ENCODE measurements at regions not wholly inside any gene's neighbourhood (a gene's known extent, or its start where the extent isn't known, plus 50 kb on each side); places are given as distances from the start of the nearest gene placed in this dataset.

DNA sequence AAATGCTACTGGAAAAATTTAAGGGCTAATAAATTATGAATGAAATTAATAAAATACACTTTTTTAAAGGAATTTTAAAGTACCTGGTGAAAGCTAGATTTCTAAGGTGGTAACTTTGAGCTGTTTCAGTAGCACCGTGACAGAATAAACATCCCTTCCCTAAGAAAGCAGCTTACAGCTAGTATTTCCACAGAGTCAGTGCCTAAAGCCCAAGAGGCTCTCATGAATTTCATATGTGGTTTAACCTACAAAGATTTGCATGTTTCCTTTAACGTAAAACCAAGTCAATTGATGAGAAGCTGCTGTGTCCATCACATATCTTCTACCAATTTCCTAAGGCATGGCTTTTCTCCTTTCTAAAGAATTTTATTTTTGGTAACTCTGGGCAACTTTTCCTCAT, 56.8 kb downstream of the IFNG start:
- H3K27me3 Mint-ChIP-seq: no peaks in the 10 kb centered on the region
- no peaks in the 10 kb centered on the region for H3K9me3 Mint-ChIP-seq
- Histone ChIP-seq H3K27ac (ENCODE audit: low read depth, low read length) (no peak overlapping the region), H3K4me1 (ENCODE audit: insufficient read depth, low read length) (no peaks in the 10 kb centered on the region), H3K9me3 (ENCODE audit: low read length) (no peaks in the 10 kb centered on the region), H3K27me3 (ENCODE audit: insufficient read depth, low read length, poor library complexity, severe bottlenecking) (no peaks in the 10 kb centered on the region), H3K4me3 (ENCODE audit: low read length) (no peak overlapping the region), H3K36me3 (ENCODE audit: insufficient read depth, low read length) (no peaks in the 10 kb centered on the region)
- no peak overlapping the region for H3K4me3 Mint-ChIP-seq
- ChIA-PET POLR2A (no interaction called here), CTCF (interaction anchor here (0.9 kb wide), 1 partner anchor 56 kb away, joined by 3 read pairs; no protein-coding TSS in a partner anchor)
- H3K4me1 Mint-ChIP-seq: peaks cover 0 to 2% (median 0%) of the 10 kb centered on the region in 3 donors
- no peaks in the 10 kb centered on the region for H3K36me3 Mint-ChIP-seq
- no peak for DNase-seq
- H3K27ac Mint-ChIP-seq: no peak overlapping the region

DNA sequence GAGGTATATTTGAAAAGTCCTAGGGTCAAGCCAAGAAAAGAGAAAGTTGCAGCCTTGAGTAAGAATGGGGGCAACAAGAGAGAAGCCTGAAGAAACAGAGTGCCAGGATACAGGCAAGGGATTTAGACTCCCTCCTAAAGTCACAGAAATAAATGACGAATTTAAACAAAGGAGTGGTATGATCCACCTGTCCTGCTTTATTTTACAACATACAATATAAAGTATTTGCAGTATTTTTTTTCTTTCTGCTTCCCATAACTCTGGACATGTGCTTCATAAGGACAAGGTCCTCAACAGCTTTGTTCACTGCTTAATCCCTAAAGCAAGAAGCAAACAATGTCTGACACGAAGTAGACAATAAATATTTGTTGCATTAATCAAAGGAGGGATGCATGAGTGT, 57.4 kb downstream of the IFNG start:
- no peaks in the 10 kb centered on the region for H3K4me1 ChIP-seq (ENCODE audit: insufficient read depth, low read length)
- H3K9me3 Mint-ChIP-seq: no peaks in the 10 kb centered on the region
- H3K27me3 ChIP-seq (ENCODE audit: insufficient read depth, low read length, poor library complexity, severe bottlenecking): no peaks in the 10 kb centered on the region
- no peaks in the 10 kb centered on the region for H3K27me3 Mint-ChIP-seq
- no peak overlapping the region for H3K4me3 Mint-ChIP-seq
- H3K27ac ChIP-seq (ENCODE audit: low read depth, low read length): no peak overlapping the region
- no peaks in the 10 kb centered on the region for H3K9me3 ChIP-seq (ENCODE audit: low read length)
- CTCF ChIA-PET: interaction anchor here (0.9 kb wide), 1 partner anchor 57 kb away, joined by 3 read pairs; no protein-coding TSS in a partner anchor
- no peak overlapping the region for H3K27ac Mint-ChIP-seq
- no peaks in the 10 kb centered on the region for H3K36me3 Mint-ChIP-seq
- H3K4me1 Mint-ChIP-seq: no peaks in the 10 kb centered on the region
- POLR2A ChIA-PET: no interaction called here
- H3K36me3 ChIP-seq (ENCODE audit: insufficient read depth, low read length): no peaks in the 10 kb centered on the region
- no peak overlapping the region for H3K4me3 ChIP-seq (ENCODE audit: low read length)
- no peak for DNase-seq

DNA sequence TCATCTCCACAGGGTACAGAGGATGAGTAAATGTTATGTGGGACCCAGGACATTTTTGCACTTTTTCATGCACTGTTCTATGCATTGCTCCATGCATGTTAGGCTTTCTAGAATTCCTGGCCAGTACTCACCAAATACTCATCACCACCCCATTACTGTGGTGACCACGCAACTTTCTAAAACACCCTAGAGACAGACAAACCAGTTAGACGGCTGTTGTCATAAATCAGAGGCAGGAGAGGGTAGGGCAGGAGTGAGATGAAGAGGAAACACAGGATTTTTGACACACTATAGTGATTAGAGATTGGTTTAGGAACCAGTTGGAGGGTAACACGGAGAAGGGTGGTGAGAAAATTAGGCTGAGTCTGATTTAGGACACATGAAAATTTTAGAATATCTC, 59.3 kb downstream of the IFNG start:
- Histone ChIP-seq H3K36me3 (ENCODE audit: insufficient read depth, low read length) (no peaks in the 10 kb centered on the region), H3K4me1 (ENCODE audit: insufficient read depth, low read length) (no peaks in the 10 kb centered on the region), H3K27ac (ENCODE audit: low read depth, low read length) (no peak overlapping the region), H3K9me3 (ENCODE audit: low read length) (no peaks in the 10 kb centered on the region), H3K27me3 (ENCODE audit: insufficient read depth, low read length, poor library complexity, severe bottlenecking) (no peaks in the 10 kb centered on the region), H3K4me3 (ENCODE audit: low read length) (no peak overlapping the region)
- Mint-ChIP-seq H3K27me3 (no peaks in the 10 kb centered on the region), H3K36me3 (peaks cover 0 to 1% (median 0%) of the 10 kb centered on the region in 3 donors), H3K9me3 (no peaks in the 10 kb centered on the region), H3K27ac (no peak overlapping the region), H3K4me1 (peaks cover 0 to 2% (median 1%) of the 10 kb centered on the region in 3 donors), H3K4me3 (no peak overlapping the region)
- no peak for DNase-seq
- POLR2A ChIA-PET: no interaction called here
- CTCF ChIA-PET: no interaction called here

GRCh38 chr12:68098939-68099338, 60.6 kb downstream of the IFNG start:
- H3K27ac Mint-ChIP-seq: peak overlapping the region in 1 of 8 donors; percentile 14
- peaks cover 0 to 1% (median 0%) of the 10 kb centered on the region in 3 donors for H3K36me3 Mint-ChIP-seq
- H3K27ac ChIP-seq (ENCODE audit: low read depth, low read length): no peak overlapping the region
- DNase-seq: no peak
- H3K9me3 ChIP-seq (ENCODE audit: low read length): no peaks in the 10 kb centered on the region
- peaks cover 0 to 15% (median 4%) of the 10 kb centered on the region in 3 donors for H3K4me1 Mint-ChIP-seq
- H3K4me1 ChIP-seq (ENCODE audit: insufficient read depth, low read length): no peaks in the 10 kb centered on the region
- H3K4me3 Mint-ChIP-seq: no peak overlapping the region
- H3K9me3 Mint-ChIP-seq: no peaks in the 10 kb centered on the region
- H3K36me3 ChIP-seq (ENCODE audit: insufficient read depth, low read length): no peaks in the 10 kb centered on the region
- H3K4me3 ChIP-seq (ENCODE audit: low read length): no peak overlapping the region
- ChIA-PET POLR2A (no interaction called here), CTCF (no interaction called here)
- no peaks in the 10 kb centered on the region for H3K27me3 Mint-ChIP-seq
- H3K27me3 ChIP-seq (ENCODE audit: insufficient read depth, low read length, poor library complexity, severe bottlenecking): no peaks in the 10 kb centered on the region

DNA sequence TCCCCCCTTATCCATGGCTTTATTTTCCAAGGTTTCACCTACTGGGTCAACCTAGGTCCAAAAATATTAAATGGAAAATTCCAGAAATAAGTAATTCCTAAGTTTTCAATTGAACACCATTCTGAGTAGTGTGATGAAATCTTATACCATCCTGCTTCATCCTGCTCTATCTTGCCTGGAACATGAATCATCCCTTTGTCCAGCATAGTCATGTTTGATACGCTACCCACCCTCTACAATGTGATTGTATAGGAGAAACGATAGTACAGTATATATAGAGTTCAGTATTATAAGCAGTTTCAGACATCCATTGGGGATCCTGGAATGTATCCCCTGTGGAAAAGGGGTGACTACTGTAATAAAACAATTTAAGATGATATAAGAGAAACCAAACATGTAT, 62.2 kb downstream of the IFNG start:
- Mint-ChIP-seq H3K36me3 (peaks cover 1 to 4% (median 3%) of the 10 kb centered on the region in 3 donors), H3K27ac (no peak overlapping the region), H3K9me3 (no peaks in the 10 kb centered on the region), H3K4me1 (peaks cover 4 to 26% (median 9%) of the 10 kb centered on the region in 3 donors), H3K27me3 (no peaks in the 10 kb centered on the region), H3K4me3 (no peak overlapping the region)
- Histone ChIP-seq H3K9me3 (ENCODE audit: low read length) (no peaks in the 10 kb centered on the region), H3K27me3 (ENCODE audit: insufficient read depth, low read length, poor library complexity, severe bottlenecking) (no peaks in the 10 kb centered on the region), H3K27ac (ENCODE audit: low read depth, low read length) (no peak overlapping the region), H3K4me3 (ENCODE audit: low read length) (no peak overlapping the region), H3K4me1 (ENCODE audit: insufficient read depth, low read length) (no peaks in the 10 kb centered on the region), H3K36me3 (ENCODE audit: insufficient read depth, low read length) (no peaks in the 10 kb centered on the region)
- ChIA-PET POLR2A (no interaction called here), CTCF (no interaction called here)
- no peak for DNase-seq

GRCh38 chr12:68094645-68095395, 64.7 kb downstream of the IFNG start:
- no peak for DNase-seq
- peaks cover 4 to 27% (median 9%) of the 10 kb centered on the region in 3 donors for H3K4me1 Mint-ChIP-seq
- H3K36me3 Mint-ChIP-seq: peaks cover 3 to 15% (median 7%) of the 10 kb centered on the region in 3 donors
- Histone ChIP-seq H3K4me1 (ENCODE audit: insufficient read depth, low read length) (no peaks in the 10 kb centered on the region), H3K27me3 (ENCODE audit: insufficient read depth, low read length, poor library complexity, severe bottlenecking) (no peaks in the 10 kb centered on the region), H3K27ac (ENCODE audit: low read depth, low read length) (no peak overlapping the region), H3K4me3 (ENCODE audit: low read length) (no peak overlapping the region), H3K9me3 (ENCODE audit: low read length) (no peaks in the 10 kb centered on the region), H3K36me3 (ENCODE audit: insufficient read depth, low read length) (no peaks in the 10 kb centered on the region)
- ChIA-PET POLR2A (no interaction called here), CTCF (interaction anchor here (0.6 to 1.2 kb wide), 2 partner anchors 11 to 14 kb away, joined by 3 read pairs; no protein-coding TSS in a partner anchor)
- H3K4me3 Mint-ChIP-seq: no peak overlapping the region
- H3K9me3 Mint-ChIP-seq: peaks cover 0 to 2% (median 0%) of the 10 kb centered on the region in 5 donors
- H3K27ac Mint-ChIP-seq: no peak overlapping the region
- no peaks in the 10 kb centered on the region for H3K27me3 Mint-ChIP-seq

GRCh38 chr12:68094195-68094594, 65.3 kb downstream of the IFNG start:
- H3K36me3 Mint-ChIP-seq: peaks cover 7 to 22% (median 9%) of the 10 kb centered on the region in 3 donors
- H3K4me3 Mint-ChIP-seq: no peak overlapping the region
- H3K27ac Mint-ChIP-seq: no peak overlapping the region
- ChIA-PET POLR2A (no interaction called here), CTCF (interaction anchor here (1.1 to 1.2 kb wide), 2 partner anchors 10 to 13 kb away, joined by 3 read pairs; no protein-coding TSS in a partner anchor)
- no peaks in the 10 kb centered on the region for H3K9me3 ChIP-seq (ENCODE audit: low read length)
- H3K4me3 ChIP-seq (ENCODE audit: low read length): no peak overlapping the region
- H3K4me1 Mint-ChIP-seq: peaks cover 4 to 27% (median 9%) of the 10 kb centered on the region in 3 donors
- H3K27me3 Mint-ChIP-seq: no peaks in the 10 kb centered on the region
- H3K9me3 Mint-ChIP-seq: peaks cover 0 to 7% (median 2%) of the 10 kb centered on the region in 5 donors
- no peak for DNase-seq
- H3K4me1 ChIP-seq (ENCODE audit: insufficient read depth, low read length): no peaks in the 10 kb centered on the region
- H3K36me3 ChIP-seq (ENCODE audit: insufficient read depth, low read length): no peaks in the 10 kb centered on the region
- H3K27ac ChIP-seq (ENCODE audit: low read depth, low read length): no peak overlapping the region
- no peaks in the 10 kb centered on the region for H3K27me3 ChIP-seq (ENCODE audit: insufficient read depth, low read length, poor library complexity, severe bottlenecking)

GRCh38 chr12:68092976-68093375, 66.6 kb downstream of the IFNG start:
- Histone ChIP-seq H3K27me3 (ENCODE audit: insufficient read depth, low read length, poor library complexity, severe bottlenecking) (no peaks in the 10 kb centered on the region), H3K36me3 (ENCODE audit: insufficient read depth, low read length) (no peaks in the 10 kb centered on the region), H3K9me3 (ENCODE audit: low read length) (no peaks in the 10 kb centered on the region), H3K27ac (ENCODE audit: low read depth, low read length) (no peak overlapping the region), H3K4me1 (ENCODE audit: insufficient read depth, low read length) (no peaks in the 10 kb centered on the region), H3K4me3 (ENCODE audit: low read length) (no peak overlapping the region)
- Mint-ChIP-seq H3K27ac (peak overlapping the region in 1 of 8 donors; percentile 5), H3K27me3 (no peaks in the 10 kb centered on the region), H3K4me1 (peaks cover 4 to 27% (median 9%) of the 10 kb centered on the region in 3 donors), H3K36me3 (peaks cover 8 to 26% (median 10%) of the 10 kb centered on the region in 3 donors), H3K9me3 (peaks cover 0 to 12% (median 8%) of the 10 kb centered on the region in 5 donors), H3K4me3 (peak overlapping the region in 1 of 7 donors; percentile 70)
- POLR2A ChIA-PET: no interaction called here
- CTCF ChIA-PET: interaction anchor here (1.0 to 1.1 kb wide), 2 partner anchors 11 to 21 kb away, joined by 3 read pairs; no protein-coding TSS in a partner anchor
- no peak for DNase-seq
